GM21825 (cell line): ENCODE measurements at regions not wholly inside any gene's neighbourhood (a gene's known extent, or its start where the extent isn't known, plus 50 kb on each side); places are given as distances from the start of the nearest gene placed in this dataset.

ENCODE experiments used
- ATAC-seq: cut with Tn5 transposase; IDR thresholded peaks from one replicate; pipeline ENCODE4 v1.9.1; 2021; ENCODE audit warnings: mild to moderate bottlenecking, moderate library complexity; ENCODE audit not compliant: unreplicated experiment

- ATAC-seq, result no peak
Measured at GRCh38 chr16:85557971-85558657, 55.0 kb upstream of the GSE1 start.

GRCh38 chr16:85560932-85561247, 52.2 kb upstream of the GSE1 start:
- no peak for ATAC-seq

- no peak for ATAC-seq
Measured at GRCh38 chr16:85561248-85562092, 51.7 kb upstream of the GSE1 start.

- no peak for ATAC-seq
Measured at GRCh38 chr16:85562093-85562786, 50.9 kb upstream of the GSE1 start.

- ATAC-seq, result no peak
Measured at GRCh38 chr16:85563034-85563433, 50.1 kb upstream of the GSE1 start.
